ENCODE measurements at regions not wholly inside any gene's neighbourhood (a gene's known extent, or its start where the extent isn't known, plus 50 kb on each side); places are given as distances from the start of the nearest gene placed in this dataset.

GRCh38 chr10:59563531-59563930 lies 146.1 kb downstream of the SLC16A9 start:
- no peak for TF ChIP-seq CTCF (IDR thresholded peaks at IDR 0.05; ENCODE audit: low read length)
- TF ChIP-seq EZH2 (optimal IDR thresholded peaks at IDR 0.05; ENCODE audit: low read depth, low read length), result no peak

Data from MM.1S (cell line).